Ovary (tissue), 7 donors: ENCODE measurements at regions not wholly inside any gene's neighbourhood (a gene's known extent, or its start where the extent isn't known, plus 50 kb on each side); places are given as distances from the start of the nearest gene placed in this dataset.

Source experiments
- DNase-seq, 5 donors: peaks; one replicate each; pipeline ENCODE4 v3.0.0-alpha.2; 2019 to 2020
- H3K27ac ChIP-seq, 2 donors: fragments of 200-600 bp; one replicate each; pipeline versions ENCODE4 v1.5.1 to v1.8.0; 2019 to 2022
- H3K27me3 ChIP-seq: fragments of 200-600 bp; one replicate; pipeline ENCODE4 v1.8.0; 2022
- H3K36me3 ChIP-seq: fragments of 200-600 bp; sonication (generic); one replicate; pipeline ENCODE4 v1.5.1; 2019
- H3K4me1 ChIP-seq: one replicate; pipeline ENCODE4 v1.8.1; 2013; ENCODE audit warnings: mild to moderate bottlenecking, moderate library complexity; ENCODE audit not compliant: insufficient read depth
- H3K4me3 ChIP-seq: fragments of 200-600 bp; sonication (generic); one replicate; pipeline ENCODE4 v1.5.1; 2017
- H3K9me3 ChIP-seq, 2 donors: fragments of 200-600 bp in 1 of 2; sonication (generic) in 1 of 2; one replicate each; pipeline versions ENCODE4 v1.5.1 to v1.8.1; 2013 to 2019; ENCODE audit warnings: mild to moderate bottlenecking in 1 of 2, moderate library complexity in 1 of 2
- CTCF ChIP-seq, 3 donors: fragments of 450-650 bp in 2 of 3; fragments of 200-600 bp in 1 of 3; IDR thresholded peaks; one replicate each; pipeline versions ENCODE4 v1.5.1 to v1.8.0; 2016 to 2022; ENCODE audit warnings: antibody characterized with exemption in 3 of 3, mild to moderate bottlenecking in 1 of 3
- EP300 ChIP-seq: sonication (generic); formaldehyde crosslinking; IDR thresholded peaks from one replicate; pipeline ENCODE4 v1.6.1; 2017; ENCODE audit warnings: antibody characterized with exemption
- POLR2A ChIP-seq: fragments of 450-650 bp; IDR thresholded peaks from one replicate; pipeline ENCODE4 v1.6.1; 2017; ENCODE audit warnings: antibody characterized with exemption, mild to moderate bottlenecking, moderate library complexity
- WGBS, 3 donors: extraction: QIAGEN DNeasy Blood & Tissue Kit in 1 of 3; methylation state at CpG; one replicate each; pipeline versions ENCODE4 v1.1.5 to v1.1.7; 2013 to 2017; 5-methylcytosine and 5-hydroxymethylcytosine counted together
- intact Hi-C, 4 donors: fragments of 100-400 bp; cut with DNase I; formaldehyde crosslinking; loops; one replicate each; pipeline versions ENCODE4 v1.11.0 to v1.15.1; 2022 to 2023
- donor health status: DM: no; HTN: no; CAD: no; lungs with moderate emphysema.
- donor health status: DM: no; HTN: no; CAD: no.
- donor health status: Bipolar disorder and iron deficiency.
- donor health status: DM: no; HTN: no; CAD: no.
- donor health status: DM: yes; HTN: yes; CAD: no.

DNA sequence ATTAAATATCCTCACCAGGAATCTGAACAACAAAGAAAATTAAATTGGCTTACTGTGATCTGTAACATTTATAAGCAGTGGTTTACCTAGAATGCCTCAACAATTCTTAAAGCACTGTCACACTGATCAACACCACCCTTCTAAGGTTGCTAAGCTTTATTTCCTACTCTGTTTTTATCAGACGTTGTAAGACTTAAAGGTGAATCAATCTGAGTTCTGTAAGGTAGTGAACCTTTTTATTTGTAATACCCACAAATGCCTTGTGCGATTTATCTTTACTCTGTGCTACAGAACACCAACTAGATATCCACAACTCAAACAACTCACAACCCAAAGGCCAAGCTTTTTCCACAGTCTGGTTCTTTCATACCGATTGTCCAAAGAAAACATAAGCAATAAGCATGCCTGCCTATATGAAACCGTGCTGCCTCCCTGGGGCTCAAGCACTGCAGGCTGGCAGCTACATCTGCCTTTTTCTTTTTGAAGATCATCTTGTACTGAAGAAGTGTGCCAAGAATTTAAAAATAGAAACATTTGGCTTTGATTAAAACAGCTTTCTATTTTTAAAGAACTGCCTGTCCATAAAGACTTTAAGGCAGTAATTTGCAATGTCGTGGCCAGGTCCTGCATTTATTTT is 490.7 kb downstream of the NUP35 start:
- no peak for TF ChIP-seq CTCF (IDR thresholded peaks at IDR 0.05)
- TF ChIP-seq EP300, result no peak
- no peak for TF ChIP-seq POLR2A
- Histone ChIP-seq H3K36me3 (no peaks in the 10 kb centered on the region), H3K27ac (no peak overlapping the region), H3K4me3 (no peak overlapping the region), H3K27me3 (no peaks in the 10 kb centered on the region), H3K9me3 (no peaks in the 10 kb centered on the region), H3K4me1 (no peaks in the 10 kb centered on the region)
- 7 to 18% (median 8%) methylated on average over 5 of the region's 5 CpGs for WGBS, 3 donors
- intact Hi-C loops, result no loop called here
- no peak for DNase-seq

DNA sequence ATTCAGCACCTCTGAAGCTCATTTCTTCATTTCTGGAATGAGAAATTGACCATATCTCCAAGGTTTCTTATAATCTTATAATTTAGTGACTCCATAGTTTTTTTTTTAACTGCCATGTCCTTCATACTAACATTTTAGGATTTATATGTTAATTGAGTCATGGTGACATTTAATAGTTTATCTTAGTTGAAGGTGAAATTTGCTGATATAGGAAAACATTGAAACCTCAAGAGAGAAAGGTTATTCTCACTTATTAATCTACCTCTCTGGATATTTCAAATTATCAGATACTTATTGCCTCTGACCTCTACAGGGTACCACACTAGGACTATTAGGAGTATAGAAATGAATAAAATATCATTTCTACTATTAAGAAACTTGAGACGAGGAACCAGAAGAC is 499.0 kb downstream of the NUP35 start:
- Histone ChIP-seq H3K4me3 (no peak overlapping the region), H3K9me3 (no peaks in the 10 kb centered on the region), H3K4me1 (no peaks in the 10 kb centered on the region), H3K27me3 (no peaks in the 10 kb centered on the region), H3K27ac (no peak overlapping the region), H3K36me3 (no peaks in the 10 kb centered on the region)
- DNase-seq, result no peak
- no peak for TF ChIP-seq POLR2A
- TF ChIP-seq EP300, result no peak
- no peak for TF ChIP-seq CTCF (IDR thresholded peaks at IDR 0.05)
- intact Hi-C loops, result no loop called here
- WGBS, 3 donors, result 86 to 91% (median 90%) methylated on average over 1 of the region's 1 CpG

GRCh38 chr2:183630964-183631363 is 506.7 kb downstream of the NUP35 start:
- DNase-seq, result no peak
- intact Hi-C loops, result no loop called here
- no peaks in the 10 kb centered on the region for H3K9me3 ChIP-seq
- no peaks in the 10 kb centered on the region for H3K27me3 ChIP-seq
- 77 to 82% (median 79%) methylated on average over 2 of the region's 2 CpGs for WGBS, 3 donors
- H3K4me1 ChIP-seq, result no peaks in the 10 kb centered on the region
- H3K36me3 ChIP-seq, result no peaks in the 10 kb centered on the region
- no peak for TF ChIP-seq POLR2A
- no peak for TF ChIP-seq EP300
- TF ChIP-seq CTCF (IDR thresholded peaks at IDR 0.05), result no peak
- no peak overlapping the region for H3K27ac ChIP-seq
- no peak overlapping the region for H3K4me3 ChIP-seq

GRCh38 chr2:183656121-183656520 is 531.9 kb downstream of the NUP35 start:
- Histone ChIP-seq H3K27ac (no peak overlapping the region), H3K27me3 (no peaks in the 10 kb centered on the region), H3K36me3 (no peaks in the 10 kb centered on the region), H3K9me3 (no peaks in the 10 kb centered on the region), H3K4me1 (no peaks in the 10 kb centered on the region), H3K4me3 (no peak overlapping the region)
- 67 to 77% (median 75%) methylated on average over 1 of the region's 1 CpG for WGBS, 3 donors
- intact Hi-C loops, result no loop called here
- TF ChIP-seq POLR2A, result no peak
- DNase-seq, result no peak

- no peak overlapping the region for H3K27ac ChIP-seq
- no peaks in the 10 kb centered on the region for H3K27me3 ChIP-seq
- intact Hi-C loops, result no loop called here
- WGBS, 3 donors, result 42 to 56% (median 45%) methylated on average over 3 of the region's 3 CpGs
- no peak overlapping the region for H3K4me3 ChIP-seq
- no peaks in the 10 kb centered on the region for H3K9me3 ChIP-seq
- DNase-seq, result no peak
- TF ChIP-seq POLR2A (no peak), CTCF (IDR thresholded peaks at IDR 0.05) (no peak), EP300 (no peak)
- peaks cover 1% of the 10 kb centered on the region for H3K4me1 ChIP-seq
- H3K36me3 ChIP-seq, result no peaks in the 10 kb centered on the region
These were observed 541.2 kb downstream of the NUP35 start for GRCh38 chr2:183665425-183665824.
